Activated naive CD4-positive, alpha-beta T cell (primary cell): ENCODE measurements at regions not wholly inside any gene's neighbourhood (a gene's known extent, or its start where the extent isn't known, plus 50 kb on each side); places are given as distances from the start of the nearest gene placed in this dataset.
"Not testable (repeated sequence)": the region's sequence is repeated elsewhere in the genome, so short reads cannot be mapped to it uniquely, and the experiment has no call there.

Experiments
- DNase-seq, 4 experiments: peaks; one replicate each; lab custom pipeline; 2025; lab: John Stamatoyannopoulos, UW

DNA sequence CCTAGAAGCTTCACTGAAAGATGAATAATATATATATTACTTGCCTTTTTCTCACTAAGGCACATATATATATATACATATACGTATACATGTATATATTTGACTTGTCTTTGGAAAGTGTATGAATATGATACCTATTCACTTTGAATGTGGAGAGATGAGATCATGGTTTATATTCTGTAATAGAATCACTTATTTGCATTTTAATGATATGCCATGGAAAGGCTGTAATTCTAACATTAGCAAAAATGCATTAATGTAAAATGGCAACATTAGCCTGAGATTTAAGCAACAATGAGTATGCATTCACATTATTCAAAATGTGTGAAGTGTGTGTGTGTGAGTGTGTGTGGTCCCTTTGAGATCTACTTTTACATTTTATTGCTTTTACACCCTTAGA, 54.5 kb upstream of the PRKD1 start:
- DNase-seq: no peak

DNA sequence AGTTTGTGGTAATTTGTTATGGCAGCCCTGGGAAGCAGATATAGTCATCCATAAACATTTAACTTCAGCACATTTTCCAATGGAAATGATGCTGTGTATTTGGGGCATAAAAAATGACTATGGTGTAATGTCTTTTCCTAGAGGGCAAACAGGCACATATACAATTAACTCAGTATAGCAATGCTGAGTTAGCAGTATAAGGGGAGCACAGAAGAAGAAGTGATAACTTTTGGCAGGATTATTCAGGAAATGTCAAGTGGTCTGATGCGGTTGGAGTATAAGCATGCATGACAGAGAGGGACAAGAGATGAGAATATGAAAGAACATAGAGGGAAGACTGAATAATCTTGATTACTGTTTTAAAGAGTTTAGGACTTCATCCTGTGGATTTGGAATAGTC, 55.3 kb upstream of the PRKD1 start:
- no peak for DNase-seq

DNA sequence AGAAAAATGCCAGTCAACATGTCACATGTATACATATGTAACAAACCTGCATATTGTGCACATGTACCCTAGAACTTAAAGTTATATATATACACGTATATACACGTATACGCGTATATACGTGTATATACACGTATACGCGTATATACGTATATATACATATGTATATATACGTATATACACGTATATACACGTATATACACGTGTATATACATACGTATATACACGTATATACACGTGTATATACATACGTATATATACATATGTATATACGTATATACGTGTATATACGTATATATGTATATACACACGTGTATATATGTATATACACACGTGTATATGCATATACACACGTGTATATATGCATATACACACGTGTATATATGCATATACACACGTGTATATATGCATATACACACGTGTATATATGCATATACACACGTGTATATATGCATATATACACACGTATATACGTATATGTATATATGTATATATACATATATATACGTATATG, 62.8 kb upstream of the PRKD1 start:
- not testable (repeated sequence) for DNase-seq

DNA sequence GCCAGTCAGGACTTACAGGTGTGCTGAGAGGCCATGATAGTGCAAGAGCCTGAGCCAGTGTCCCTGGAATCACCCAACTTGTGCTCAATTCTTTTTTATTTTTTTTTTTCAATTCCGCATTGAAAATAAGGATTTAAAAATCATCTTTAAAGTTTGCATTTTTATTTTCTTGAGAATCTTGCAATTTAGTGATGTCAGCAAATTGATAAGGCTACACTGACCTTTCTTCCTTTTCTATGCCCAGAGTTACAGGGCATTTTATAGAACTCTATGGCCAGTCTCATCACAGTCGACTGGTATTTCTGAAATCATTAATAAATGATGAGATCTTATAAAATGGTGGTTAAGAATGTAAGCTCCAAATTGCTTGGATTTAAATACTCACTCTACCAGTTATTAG, 63.3 kb upstream of the PRKD1 start:
- DNase-seq: no peak

DNA sequence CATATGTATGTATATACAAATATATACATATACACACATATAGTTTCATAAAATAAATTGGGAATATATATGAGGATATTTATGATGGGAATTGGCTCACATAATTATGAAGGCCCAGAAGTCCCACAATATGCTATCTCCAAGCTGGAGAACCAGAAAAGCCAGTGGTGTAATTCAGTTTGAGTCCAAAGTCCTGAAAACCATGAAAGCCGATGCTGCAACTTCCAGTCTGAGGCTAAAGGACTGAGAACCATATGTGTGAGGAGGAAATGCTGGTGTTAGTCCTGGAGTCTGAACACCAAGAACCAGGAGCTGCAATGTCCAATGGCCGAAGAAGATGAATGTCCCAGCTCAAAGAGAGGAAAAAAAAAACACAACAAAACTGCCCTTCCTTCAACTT, 65.5 kb upstream of the PRKD1 start:
- DNase-seq: no peak

DNA sequence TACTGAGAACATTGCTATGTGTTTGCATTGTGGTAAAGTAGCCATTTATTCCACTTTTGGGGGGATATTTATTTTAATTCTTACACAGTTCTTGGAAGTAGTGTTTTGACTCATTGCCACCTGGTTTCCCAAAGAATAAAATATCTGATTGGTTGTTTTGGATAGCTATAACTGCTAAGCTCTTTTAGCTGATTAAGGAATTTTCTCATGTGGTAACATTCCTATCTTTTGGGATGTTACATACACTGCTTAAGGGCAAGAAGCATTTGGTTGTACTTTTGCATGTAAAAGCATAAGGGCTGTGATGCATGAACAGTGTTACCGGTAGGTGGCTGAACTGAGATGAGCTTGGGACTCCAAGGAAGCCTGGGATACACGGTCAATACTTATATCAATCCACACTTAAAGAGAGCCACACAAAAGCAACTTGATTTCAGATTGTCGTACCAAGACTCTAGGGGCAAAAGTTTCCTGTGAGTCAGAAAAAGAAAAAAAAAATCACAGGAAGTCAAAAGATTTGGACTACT, 71.4 kb upstream of the PRKD1 start:
- no peak for DNase-seq

DNA sequence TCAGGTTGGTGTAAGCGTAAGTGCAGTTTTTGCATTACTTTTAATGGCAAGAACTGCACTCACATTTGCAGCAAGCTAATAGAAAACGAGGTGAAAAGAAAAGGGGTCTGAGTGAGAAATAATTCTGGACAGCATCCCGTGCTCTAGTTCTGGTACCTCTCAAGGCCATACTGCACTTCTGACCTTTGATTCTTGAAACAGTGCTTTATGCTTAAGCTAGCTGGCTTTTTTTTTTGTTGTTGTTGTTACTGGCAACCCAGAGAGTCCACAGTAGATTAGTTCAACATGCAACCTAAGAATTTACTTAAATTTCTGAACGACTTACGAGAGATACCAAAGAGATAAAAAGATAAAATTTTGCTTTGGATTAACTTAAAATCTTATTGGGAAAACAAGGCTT, 75.2 kb upstream of the PRKD1 start:
- DNase-seq: no peak

DNA sequence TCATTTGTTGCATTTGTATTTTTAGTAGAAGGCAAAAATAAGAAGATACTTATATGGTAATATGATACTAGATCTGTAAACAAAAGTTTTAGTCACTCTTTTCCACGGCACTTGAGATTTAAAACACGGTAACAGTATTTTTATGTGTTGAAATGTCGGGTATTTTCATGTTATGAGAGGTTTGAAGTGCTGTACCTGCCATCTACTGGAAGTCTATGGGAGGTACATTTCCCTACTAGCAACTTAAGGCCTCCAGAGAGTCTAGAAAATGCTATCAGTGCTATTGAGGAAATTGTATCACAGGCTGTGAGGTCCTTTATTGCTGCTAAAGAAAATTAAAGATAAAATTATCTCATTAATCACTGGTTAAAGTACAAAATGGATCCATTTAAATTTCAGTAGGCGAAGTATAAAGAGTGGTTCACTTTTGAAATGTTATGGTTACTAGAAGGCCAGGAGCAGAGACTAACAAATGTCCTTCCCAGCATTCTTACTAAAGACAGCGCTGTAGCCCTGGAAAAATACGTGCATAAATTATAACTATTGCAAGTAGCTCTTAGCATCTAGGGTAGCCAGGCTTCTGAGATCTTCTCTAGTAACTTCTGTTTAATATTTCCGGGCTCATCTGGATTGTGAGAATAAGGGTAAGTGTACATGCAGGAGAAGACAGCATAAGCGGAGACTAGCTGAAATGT, 77.6 kb upstream of the PRKD1 start:
- no peak for DNase-seq

DNA sequence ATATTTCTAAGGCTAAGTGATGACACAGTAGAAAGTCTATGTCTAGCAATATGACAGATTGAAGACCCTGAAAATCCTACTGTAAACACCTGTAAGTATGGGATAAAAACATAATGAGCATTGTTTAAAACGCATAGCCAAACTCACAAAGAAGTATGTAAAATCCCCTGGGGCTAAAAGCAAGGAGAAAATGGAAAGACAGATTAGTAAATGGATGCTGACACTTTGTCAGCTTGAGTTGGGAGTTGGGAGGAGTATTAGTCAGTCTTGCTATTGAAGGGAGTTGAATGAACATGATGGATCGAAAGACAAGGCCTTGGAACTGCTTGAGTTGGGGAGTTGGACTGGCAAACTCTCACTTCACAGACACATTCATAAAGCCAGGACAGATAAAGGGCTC, 79.0 kb upstream of the PRKD1 start:
- DNase-seq: no peak

DNA sequence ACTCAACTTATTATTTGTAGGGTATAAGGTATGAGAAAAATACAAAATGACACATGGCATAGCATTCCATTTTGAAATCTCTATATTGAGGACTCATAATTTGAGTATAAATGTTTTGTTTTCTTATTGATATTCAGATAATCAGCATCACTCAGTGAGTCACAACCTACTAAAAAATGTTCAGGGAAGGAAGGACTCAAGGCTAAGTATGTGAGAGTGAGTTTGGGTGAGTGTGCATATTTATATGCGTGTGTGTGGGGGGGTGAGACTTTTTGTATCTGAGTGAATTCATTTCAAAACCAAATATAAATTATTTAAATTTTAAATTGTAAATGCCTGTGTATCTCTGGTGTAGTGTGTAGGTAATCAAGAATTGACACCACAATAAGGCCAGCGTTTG, 87.8 kb upstream of the PRKD1 start:
- no peak for DNase-seq

DNA sequence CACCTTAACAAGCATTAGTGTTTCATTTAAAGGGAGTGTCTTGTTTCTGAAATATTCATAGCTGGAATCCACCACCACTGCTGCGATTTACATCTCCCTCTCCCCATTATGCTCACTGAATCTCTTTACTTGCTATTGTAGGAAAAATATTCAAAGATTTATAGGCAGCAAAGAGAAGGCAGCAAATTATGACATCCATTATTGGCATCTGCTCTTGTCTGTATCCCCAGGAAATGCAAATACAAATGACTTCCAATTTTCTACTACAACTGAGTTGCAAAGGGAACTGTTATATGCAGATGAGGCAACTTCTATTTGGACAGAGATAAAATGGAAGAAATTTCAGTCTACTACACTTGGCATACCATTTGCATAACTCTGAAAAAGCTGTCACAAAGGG, 88.4 kb upstream of the PRKD1 start:
- no peak for DNase-seq

DNA sequence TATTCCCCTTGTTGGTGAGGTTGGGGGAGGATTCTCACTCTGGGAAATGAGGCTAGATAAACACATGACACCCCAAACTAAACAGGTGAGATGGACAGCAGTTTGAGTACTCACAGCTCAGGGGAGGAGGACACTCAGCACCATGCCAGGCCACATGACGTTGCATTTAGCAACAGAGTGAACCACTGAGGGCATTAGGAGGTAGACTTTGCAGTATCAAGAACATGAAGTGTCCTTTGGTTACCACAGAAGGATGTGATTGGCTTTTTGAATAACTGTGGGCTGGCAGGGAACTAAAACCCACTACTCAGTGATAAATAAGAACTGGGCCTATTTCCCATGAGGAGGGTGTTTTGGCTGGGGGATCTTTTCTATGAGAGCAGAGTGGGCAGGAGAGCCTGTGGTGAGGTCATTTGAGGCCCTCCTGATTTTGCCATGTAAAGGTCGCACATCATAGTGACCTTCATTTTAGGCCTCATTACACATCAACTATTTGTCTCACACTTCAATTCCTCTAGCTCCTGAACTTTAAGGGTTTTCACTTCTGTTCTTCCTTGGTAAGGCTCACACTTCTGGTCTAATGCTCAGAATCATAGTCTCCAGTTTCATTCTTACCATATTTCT, 89.8 kb upstream of the PRKD1 start:
- DNase-seq: no peak

DNA sequence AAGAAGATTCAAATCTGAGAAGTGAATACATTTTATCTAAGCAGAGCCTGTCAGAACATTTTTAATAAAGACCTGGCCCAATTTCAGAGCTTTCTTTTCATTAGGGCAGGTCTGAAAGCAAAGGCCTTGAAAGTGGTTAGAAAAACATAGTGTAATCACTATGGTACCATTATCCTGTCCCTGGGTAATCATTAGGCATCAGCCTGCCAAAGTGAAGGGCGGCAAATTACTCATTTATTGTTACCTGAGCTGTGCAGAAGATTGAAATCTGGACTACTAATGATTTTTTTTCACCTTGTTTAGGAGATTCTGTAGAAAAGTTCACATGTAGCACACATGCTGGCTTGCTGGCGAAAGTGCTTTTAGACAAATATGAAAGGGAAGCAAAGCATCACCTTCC, 92.6 kb upstream of the PRKD1 start:
- no peak for DNase-seq

DNA sequence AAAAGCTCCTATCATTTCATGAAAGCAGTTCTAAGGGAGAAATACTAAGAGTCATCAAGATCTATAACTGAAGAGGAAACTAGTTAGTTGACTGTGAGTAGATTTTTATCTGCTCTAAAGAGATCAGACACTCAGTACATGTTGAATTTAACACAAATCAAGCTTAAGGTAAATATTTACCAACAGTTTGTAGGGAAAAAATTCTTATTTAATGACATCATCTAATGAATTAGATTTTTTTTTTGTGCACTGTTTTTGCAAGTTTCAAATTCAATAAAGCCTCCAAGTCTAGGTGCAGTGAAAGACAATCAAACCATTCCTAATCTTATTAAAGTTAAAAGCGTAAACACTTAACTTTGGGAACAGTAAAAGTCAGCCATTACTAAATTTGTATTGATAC, 93.0 kb upstream of the PRKD1 start:
- no peak for DNase-seq

DNA sequence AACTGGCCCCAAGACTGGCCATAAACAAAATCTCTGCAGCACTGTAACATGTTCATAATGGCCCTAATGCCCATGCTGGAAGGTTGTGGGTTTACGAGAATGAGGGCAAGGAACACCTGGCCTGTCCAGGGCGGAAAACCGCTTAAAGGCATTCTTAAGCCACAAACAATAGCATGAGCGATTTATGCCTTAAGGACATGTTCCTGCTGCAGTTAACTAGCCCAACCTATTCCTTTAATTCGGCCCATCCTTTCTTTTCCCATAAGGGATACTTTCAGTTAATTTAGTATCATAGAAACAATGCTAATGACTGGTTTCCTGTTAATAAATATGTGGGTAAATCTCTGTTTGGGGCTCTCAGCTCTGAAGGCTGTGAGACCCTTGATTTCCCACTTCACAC, 95.7 kb upstream of the PRKD1 start:
- not testable (repeated sequence) for DNase-seq

DNA sequence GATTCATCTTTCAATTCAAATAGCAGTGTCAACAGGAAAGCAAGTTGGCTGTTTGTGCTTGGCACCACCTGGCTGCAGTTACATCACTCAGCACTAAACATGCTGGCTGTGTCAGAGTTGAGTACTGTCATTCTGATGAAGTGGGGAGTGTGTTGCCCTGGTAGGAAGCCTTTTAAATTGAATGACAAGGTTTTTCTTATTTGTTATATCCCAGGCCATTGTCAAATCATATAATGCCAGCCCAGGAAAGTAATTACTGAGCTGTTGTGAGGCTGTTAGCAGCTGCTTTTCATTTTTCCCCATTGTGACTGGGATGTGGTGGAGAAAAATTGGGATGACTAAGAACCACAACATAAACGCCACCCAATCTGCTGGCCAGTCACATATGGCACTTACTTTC, 106.5 kb upstream of the PRKD1 start:
- DNase-seq: no peak

DNA sequence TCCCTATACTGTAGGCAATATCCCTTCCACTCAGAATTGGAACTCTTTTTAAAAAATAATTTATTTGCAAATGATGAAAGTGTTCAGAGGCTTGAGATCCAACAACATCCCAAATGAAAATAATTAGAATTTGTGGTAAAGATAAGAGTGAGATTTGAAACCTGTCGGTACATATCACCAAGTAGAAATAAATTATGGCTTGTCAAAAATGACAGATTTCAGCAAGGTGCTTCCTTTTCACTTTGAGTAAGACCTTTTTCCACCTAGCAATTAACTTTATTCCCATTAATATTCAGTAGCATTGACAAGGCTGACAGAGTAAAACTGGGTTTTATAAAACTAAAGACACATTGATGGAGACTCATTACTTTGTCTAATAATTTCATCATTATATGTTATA, 107.7 kb upstream of the PRKD1 start:
- DNase-seq: no peak

DNA sequence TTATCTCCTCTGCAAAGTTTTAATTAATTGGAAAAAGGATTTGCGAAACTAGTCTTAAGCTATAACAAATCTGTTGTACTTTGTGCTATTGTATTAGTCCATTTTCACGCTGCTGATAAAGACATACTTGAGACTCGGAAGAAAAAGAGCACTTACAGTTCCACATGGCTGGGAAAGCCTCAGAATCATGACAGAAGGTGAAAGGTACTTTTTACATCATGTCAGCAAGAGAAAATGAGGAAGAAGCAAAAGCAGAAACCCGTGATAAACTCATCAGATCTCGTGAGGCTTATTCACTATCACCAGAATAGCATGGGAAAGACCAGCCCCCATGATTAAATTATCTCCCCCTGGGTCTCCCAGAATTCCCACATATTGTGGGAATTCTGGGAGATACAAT, 118.1 kb upstream of the PRKD1 start:
- DNase-seq: no peak

DNA sequence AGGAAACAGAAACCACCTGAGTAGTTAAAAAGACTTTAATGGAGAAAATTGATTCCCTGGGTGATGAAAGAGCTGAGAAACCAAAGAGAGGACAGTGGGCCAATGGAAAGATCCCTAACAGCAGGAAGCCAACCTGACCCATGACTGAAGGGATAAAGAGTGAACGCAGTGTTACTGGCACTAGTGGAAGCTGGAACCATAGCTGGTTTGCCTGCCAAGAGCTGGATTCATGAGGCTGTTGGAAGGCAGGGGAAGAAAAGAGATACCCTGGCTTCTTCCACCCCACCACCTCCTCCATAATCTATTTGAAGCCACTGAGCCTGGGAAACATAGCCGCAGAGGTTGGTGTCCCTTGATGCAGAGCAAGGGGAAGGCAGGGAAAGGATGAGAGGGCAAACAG, 125.5 kb upstream of the PRKD1 start:
- no peak for DNase-seq

DNA sequence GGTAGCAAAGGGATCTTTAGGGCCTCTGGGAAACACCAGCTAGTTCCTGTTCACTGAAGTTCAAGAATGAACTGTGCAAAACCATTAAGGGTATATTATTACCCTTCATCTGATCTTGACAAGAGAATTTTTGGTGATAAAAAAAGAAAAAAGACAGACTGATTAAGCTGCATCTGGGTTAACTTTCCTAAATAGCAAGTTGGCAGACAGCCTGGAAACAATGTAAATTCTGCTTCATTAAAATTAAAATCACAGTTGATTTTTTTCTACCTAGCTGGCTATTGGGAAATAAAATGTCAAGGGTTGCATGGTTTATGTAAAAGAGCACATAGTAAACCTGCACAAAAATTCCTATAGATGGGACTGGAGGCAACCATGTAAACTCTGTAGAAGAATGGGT, 126.6 kb upstream of the PRKD1 start:
- DNase-seq: no peak

DNA sequence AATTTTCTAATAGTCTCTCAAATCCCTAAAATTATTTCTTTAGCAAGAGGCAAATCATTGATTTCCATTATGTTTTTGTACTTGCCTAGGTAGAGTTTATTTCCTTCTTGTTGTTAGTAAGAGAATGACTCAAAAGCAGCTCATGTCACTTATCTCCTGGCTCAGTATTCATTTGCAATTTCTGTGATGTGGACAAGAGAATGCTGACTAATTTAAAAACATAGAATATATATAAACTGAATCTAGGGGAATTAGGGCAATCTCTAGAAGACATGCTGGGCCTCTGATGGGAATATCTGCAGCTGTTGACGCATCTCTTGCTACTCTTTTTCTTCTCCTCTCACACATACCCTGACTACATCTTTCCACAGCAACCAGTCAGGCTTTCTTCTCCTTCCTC, 130.8 kb upstream of the PRKD1 start:
- DNase-seq: no peak

DNA sequence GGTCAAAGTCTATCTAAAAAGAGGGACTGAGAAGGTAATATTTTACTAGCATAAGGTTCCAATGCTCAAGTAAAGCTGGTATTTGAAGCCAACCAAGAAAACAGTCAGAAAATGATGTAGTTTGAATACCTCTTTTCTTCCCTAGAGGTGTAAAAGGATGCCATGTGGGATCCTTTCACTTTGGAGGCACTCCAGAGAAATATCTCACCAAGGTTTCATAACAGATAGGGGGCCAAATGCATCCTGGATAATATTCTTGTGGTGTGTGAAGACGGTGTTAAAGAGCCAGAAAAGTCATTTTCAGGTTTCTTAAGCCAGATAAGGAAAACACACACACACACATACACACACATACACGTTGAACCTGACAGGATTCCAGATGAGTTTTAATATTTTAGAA, 136.1 kb upstream of the PRKD1 start:
- no peak for DNase-seq

DNA sequence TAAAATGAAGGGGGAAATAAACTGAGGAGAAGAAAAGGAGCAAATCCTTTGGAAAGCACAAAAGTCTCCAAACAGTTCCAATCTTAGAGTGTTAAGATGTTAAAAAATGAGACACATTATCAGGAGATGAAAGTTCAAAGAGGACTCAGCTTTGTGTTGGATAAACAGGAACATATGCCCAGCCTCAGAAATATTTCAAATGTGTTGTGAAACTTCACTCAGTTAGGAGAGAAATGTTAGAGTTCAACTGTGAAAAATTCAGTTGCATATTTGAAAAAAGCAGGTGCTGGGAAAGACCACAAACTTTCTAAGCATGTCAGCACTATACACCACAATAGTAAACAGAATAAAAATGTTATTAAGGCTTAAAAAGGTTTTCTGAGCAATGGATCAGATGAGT, 136.8 kb upstream of the PRKD1 start:
- no peak for DNase-seq

DNA sequence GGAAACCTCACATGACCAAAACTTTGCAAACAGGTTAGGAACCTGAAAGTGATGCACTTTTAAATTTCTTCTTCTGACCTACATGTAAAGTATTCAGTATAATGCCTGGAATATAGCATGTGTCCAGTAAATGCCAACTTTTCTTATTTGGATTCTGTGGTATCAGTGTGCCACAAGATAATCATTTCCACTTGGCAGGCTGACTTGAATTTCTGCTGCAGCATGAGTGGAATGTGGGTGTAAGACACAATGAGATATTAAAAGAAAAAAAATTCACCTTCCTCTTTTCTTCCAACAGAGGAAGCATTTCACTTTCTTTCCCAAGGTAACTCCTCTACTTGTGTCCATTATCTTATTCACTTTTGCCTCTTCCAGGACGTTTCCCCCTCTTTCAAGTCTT, 141.9 kb upstream of the PRKD1 start:
- no peak for DNase-seq
